Loucy (cell line): ENCODE measurements at regions not wholly inside any gene's neighbourhood (a gene's known extent, or its start where the extent isn't known, plus 50 kb on each side); places are given as distances from the start of the nearest gene placed in this dataset.

Experiments
- H2AFZ ChIP-seq: fragments of 200-600 bp; sonication (generic); 2 replicates; pipeline ENCODE4 v1.6.0; 2016; ENCODE audit warnings: antibody characterized with exemption, mild to moderate bottlenecking, low read length, moderate library complexity
- H3F3A ChIP-seq: fragments of 200-600 bp; 2 replicates; pipeline ENCODE4 v1.6.0; 2016; ENCODE audit warnings: antibody characterized with exemption, low read depth, mild to moderate bottlenecking
- H3K27me3 ChIP-seq: fragments of 200-600 bp; sonication (generic); 2 replicates; pipeline ENCODE4 v1.6.1; 2014; ENCODE audit warnings: low read length, mild to moderate bottlenecking; ENCODE audit not compliant: insufficient read depth, poor library complexity, severe bottlenecking
- H3K36me3 ChIP-seq: fragments of 200-600 bp; sonication (generic); 2 replicates; pipeline ENCODE4 v1.6.1; 2016; ENCODE audit warnings: low read length; ENCODE audit not compliant: insufficient read depth
- H3K4me1 ChIP-seq: fragments of 200-600 bp; sonication (generic); 2 replicates; pipeline ENCODE4 v1.5.1; 2014; ENCODE audit warnings: low read length, mild to moderate bottlenecking; ENCODE audit not compliant: insufficient read depth, poor library complexity, severe bottlenecking
- H3K4me2 ChIP-seq: fragments of 200-600 bp; sonication (generic); 2 replicates; pipeline ENCODE4 v1.6.0; 2014; ENCODE audit warnings: antibody characterized with exemption, low read length, low read depth, mild to moderate bottlenecking; ENCODE audit not compliant: poor library complexity, severe bottlenecking
- H3K4me3 ChIP-seq: fragments of 200-600 bp; sonication (generic); 2 replicates; pipeline ENCODE4 v1.5.1; 2014; ENCODE audit warnings: low read length, mild to moderate bottlenecking, mixed read lengths; ENCODE audit not compliant: poor library complexity, severe bottlenecking
- H3K79me2 ChIP-seq: fragments of 200-600 bp; sonication (generic); 2 replicates; pipeline ENCODE4 v1.6.1; 2014; ENCODE audit warnings: low read length; ENCODE audit not compliant: insufficient read depth
- H3K9ac ChIP-seq: fragments of 200-600 bp; sonication (generic); 2 replicates; pipeline ENCODE4 v1.6.0; 2014; ENCODE audit warnings: mild to moderate bottlenecking, low read depth, low read length, moderate library complexity; ENCODE audit not compliant: poor library complexity, severe bottlenecking
- H3K9me2 ChIP-seq: fragments of 200-600 bp; sonication (generic); replicated peaks from 2 replicates; pipeline ENCODE4 v1.6.1; 2016; ENCODE audit warnings: low read depth, low read length, mixed read lengths
- H3K9me3 ChIP-seq: fragments of 200-600 bp; sonication (generic); 2 replicates; pipeline ENCODE4 v1.6.1; 2014; ENCODE audit warnings: mild to moderate bottlenecking, antibody characterized with exemption, low read length, low read depth; ENCODE audit not compliant: insufficient read depth
- H4K20me1 ChIP-seq: fragments of 200-600 bp; sonication (generic); 2 replicates; pipeline ENCODE4 v1.6.0; 2014; ENCODE audit warnings: antibody characterized with exemption, low read length, mild to moderate bottlenecking; ENCODE audit not compliant: insufficient read depth, poor library complexity, severe bottlenecking
- CTCF ChIP-seq: fragments of 200-600 bp; sonication (generic); conservative IDR thresholded peaks from 2 replicates; pipeline ENCODE4 v1.5.1; 2014; ENCODE audit warnings: mild to moderate bottlenecking, antibody characterized with exemption, low read length
- EZH2phosphoT487 ChIP-seq: fragments of 200-600 bp; IDR thresholded peaks from 2 replicates; pipeline ENCODE4 v1.6.1; 2018; ENCODE audit warnings: antibody characterized with exemption, mild to moderate bottlenecking, moderate library complexity, borderline replicate concordance

GRCh38 chr4:123659262-123659661 lies 262.7 kb downstream of the SPRY1 start:
- Histone ChIP-seq H3F3A (no peaks in the 10 kb centered on the region), H3K9ac (no peak overlapping the region), H3K79me2 (no peaks in the 10 kb centered on the region), H3K4me2 (no peak overlapping the region), H3K27me3 (no peaks in the 10 kb centered on the region), H3K36me3 (no peaks in the 10 kb centered on the region), H2AFZ (no peak overlapping the region), H3K9me3 (peaks cover 5% of the 10 kb centered on the region; the same call in 1 of the 2 replicates), H3K9me2 (no peaks in the 10 kb centered on the region), H3K4me3 (no peak overlapping the region), H3K4me1 (peaks cover 10% of the 10 kb centered on the region), H4K20me1 (no peaks in the 10 kb centered on the region)
- TF ChIP-seq EZH2phosphoT487 (no peak), CTCF (no peak)

GRCh38 chr4:123659730-123660129 lies 263.1 kb downstream of the SPRY1 start:
- H3K79me2 ChIP-seq, result no peaks in the 10 kb centered on the region
- peaks cover 10% of the 10 kb centered on the region for H3K4me1 ChIP-seq
- no peaks in the 10 kb centered on the region for H4K20me1 ChIP-seq
- H3F3A ChIP-seq, result no peaks in the 10 kb centered on the region
- no peak overlapping the region for H3K4me2 ChIP-seq
- H2AFZ ChIP-seq, result no peak overlapping the region
- H3K4me3 ChIP-seq, result no peak overlapping the region
- H3K27me3 ChIP-seq, result no peaks in the 10 kb centered on the region
- H3K9me3 ChIP-seq, result peaks cover 5% of the 10 kb centered on the region; the same call in 1 of the 2 replicates
- no peaks in the 10 kb centered on the region for H3K36me3 ChIP-seq
- no peak overlapping the region for H3K9ac ChIP-seq
- TF ChIP-seq CTCF (peak; percentile 72), EZH2phosphoT487 (no peak)
- H3K9me2 ChIP-seq, result no peaks in the 10 kb centered on the region

- TF ChIP-seq EZH2phosphoT487 (no peak), CTCF (peak; percentile 70)
- H2AFZ ChIP-seq, result no peak overlapping the region
Observed at GRCh38 chr4:123661080-123661737, 264.6 kb downstream of the SPRY1 start.

More at GRCh38 chr4:123661080-123661737, 264.6 kb downstream of the SPRY1 start:
- Histone ChIP-seq H3K36me3 (no peaks in the 10 kb centered on the region), H3K9ac (no peak overlapping the region), H3K9me3 (peaks cover 3% of the 10 kb centered on the region; the same call in 1 of the 2 replicates), H3K9me2 (no peaks in the 10 kb centered on the region), H3K4me1 (peaks cover 10% of the 10 kb centered on the region), H3K4me3 (no peak overlapping the region), H3K27me3 (no peaks in the 10 kb centered on the region), H3K4me2 (no peak overlapping the region), H3F3A (no peaks in the 10 kb centered on the region), H3K79me2 (no peaks in the 10 kb centered on the region), H4K20me1 (no peaks in the 10 kb centered on the region)
